HL-60 (cell line): ENCODE measurements at regions not wholly inside any gene's neighbourhood (a gene's known extent, or its start where the extent isn't known, plus 50 kb on each side); places are given as distances from the start of the nearest gene placed in this dataset.
"Not testable (repeated sequence)": the region's sequence is repeated elsewhere in the genome, so short reads cannot be mapped to it uniquely, and the experiment has no call there.

Source experiments
- DNase-seq, 2 experiments: peaks; one replicate each; pipeline ENCODE4 v3.0.0-alpha.2; 2010 to 2020; ENCODE audit warnings: low read depth in 1 of 2, low spot score in 1 of 2
- H3K27ac ChIP-seq: fragments of 250-450 bp; sonication (Bioruptor Pico); replicated peaks from 2 replicates; pipeline ENCODE4 v1.5.1; 2020; ENCODE audit warnings: mild to moderate bottlenecking, moderate library complexity
- H3K27me3 ChIP-seq: fragments of 250-450 bp; sonication (Bioruptor Pico); 2 replicates; pipeline ENCODE4 v1.5.1; 2021; ENCODE audit warnings: mild to moderate bottlenecking, moderate library complexity; ENCODE audit not compliant: insufficient read depth, poor library complexity, severe bottlenecking
- H3K4me3 ChIP-seq: replicated peaks from 2 replicates; pipeline ENCODE4 v1.5.1; 2011; ENCODE audit warnings: mild to moderate bottlenecking, control low read depth, low read length; ENCODE audit not compliant: insufficient read depth
- GABPA ChIP-seq: IDR thresholded peaks from 2 replicates; pipeline ENCODE4 v1.6.1; 2012; ENCODE audit warnings: low read depth
- POLR2AphosphoS5 ChIP-seq: IDR thresholded peaks from 2 replicates; pipeline ENCODE4 v1.6.1; 2012; ENCODE audit warnings: low read depth
- SPI1 ChIP-seq: IDR thresholded peaks from 2 replicates; pipeline ENCODE4 v1.6.1; 2012; ENCODE audit warnings: low read depth, mild to moderate bottlenecking, borderline replicate concordance
- TF ChIP-seq, protein P1 (sequence below): IDR thresholded peaks from 2 replicates; pipeline ENCODE4 v1.6.1; 2012; ENCODE audit warnings: low read depth; ENCODE audit not compliant: insufficient replicate concordance
- TF ChIP-seq, protein P2 (sequence below): IDR thresholded peaks from one replicate; pipeline ENCODE4 v1.5.1; 2011; ENCODE audit warnings: low read length, control low read depth, inconsistent platforms; ENCODE audit not compliant: insufficient read depth

DNA sequence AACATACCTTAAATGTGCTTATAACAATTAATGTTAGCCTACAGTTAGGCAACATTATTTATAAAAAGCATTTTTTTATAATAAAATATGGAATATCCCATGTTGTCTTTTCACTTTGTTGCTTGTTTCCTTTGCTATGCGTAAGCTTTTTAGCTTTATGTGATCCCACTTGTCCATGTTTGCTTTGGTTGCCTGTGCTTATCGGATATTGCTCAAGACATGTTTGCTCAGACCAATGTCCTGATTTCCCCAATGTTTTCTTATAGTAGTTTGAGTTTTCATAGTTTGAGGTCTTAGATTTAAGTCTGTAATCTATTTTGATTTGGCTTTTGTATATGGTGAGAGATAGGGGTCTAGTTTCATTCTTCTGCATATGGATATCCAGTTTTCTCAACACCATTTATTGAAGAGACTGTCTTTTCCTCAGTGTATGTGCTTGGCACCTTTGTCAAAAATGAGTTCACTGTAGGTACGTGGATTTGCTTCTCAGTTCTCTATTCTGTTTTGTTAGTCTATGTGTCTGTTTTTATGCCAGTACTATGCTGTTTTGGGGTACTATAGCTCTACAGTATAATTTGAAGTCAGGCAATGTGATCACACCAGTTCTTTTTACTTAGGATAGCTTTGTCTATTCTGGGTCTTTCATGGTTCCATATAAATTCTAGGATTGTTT is 592.7 kb upstream of the SEMA6D start:
- Histone ChIP-seq H3K27me3 (no peaks in the 10 kb centered on the region), H3K4me3 (no peak overlapping the region), H3K27ac (no peak overlapping the region)
- DNase-seq: no peak
- TF ChIP-seq POLR2AphosphoS5 (no peak), SPI1 (no peak), GABPA (no peak)
- TF ChIP-seq, protein P1, sequence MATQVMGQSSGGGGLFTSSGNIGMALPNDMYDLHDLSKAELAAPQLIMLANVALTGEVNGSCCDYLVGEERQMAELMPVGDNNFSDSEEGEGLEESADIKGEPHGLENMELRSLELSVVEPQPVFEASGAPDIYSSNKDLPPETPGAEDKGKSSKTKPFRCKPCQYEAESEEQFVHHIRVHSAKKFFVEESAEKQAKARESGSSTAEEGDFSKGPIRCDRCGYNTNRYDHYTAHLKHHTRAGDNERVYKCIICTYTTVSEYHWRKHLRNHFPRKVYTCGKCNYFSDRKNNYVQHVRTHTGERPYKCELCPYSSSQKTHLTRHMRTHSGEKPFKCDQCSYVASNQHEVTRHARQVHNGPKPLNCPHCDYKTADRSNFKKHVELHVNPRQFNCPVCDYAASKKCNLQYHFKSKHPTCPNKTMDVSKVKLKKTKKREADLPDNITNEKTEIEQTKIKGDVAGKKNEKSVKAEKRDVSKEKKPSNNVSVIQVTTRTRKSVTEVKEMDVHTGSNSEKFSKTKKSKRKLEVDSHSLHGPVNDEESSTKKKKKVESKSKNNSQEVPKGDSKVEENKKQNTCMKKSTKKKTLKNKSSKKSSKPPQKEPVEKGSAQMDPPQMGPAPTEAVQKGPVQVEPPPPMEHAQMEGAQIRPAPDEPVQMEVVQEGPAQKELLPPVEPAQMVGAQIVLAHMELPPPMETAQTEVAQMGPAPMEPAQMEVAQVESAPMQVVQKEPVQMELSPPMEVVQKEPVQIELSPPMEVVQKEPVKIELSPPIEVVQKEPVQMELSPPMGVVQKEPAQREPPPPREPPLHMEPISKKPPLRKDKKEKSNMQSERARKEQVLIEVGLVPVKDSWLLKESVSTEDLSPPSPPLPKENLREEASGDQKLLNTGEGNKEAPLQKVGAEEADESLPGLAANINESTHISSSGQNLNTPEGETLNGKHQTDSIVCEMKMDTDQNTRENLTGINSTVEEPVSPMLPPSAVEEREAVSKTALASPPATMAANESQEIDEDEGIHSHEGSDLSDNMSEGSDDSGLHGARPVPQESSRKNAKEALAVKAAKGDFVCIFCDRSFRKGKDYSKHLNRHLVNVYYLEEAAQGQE: no peak
- TF ChIP-seq, protein P2, sequence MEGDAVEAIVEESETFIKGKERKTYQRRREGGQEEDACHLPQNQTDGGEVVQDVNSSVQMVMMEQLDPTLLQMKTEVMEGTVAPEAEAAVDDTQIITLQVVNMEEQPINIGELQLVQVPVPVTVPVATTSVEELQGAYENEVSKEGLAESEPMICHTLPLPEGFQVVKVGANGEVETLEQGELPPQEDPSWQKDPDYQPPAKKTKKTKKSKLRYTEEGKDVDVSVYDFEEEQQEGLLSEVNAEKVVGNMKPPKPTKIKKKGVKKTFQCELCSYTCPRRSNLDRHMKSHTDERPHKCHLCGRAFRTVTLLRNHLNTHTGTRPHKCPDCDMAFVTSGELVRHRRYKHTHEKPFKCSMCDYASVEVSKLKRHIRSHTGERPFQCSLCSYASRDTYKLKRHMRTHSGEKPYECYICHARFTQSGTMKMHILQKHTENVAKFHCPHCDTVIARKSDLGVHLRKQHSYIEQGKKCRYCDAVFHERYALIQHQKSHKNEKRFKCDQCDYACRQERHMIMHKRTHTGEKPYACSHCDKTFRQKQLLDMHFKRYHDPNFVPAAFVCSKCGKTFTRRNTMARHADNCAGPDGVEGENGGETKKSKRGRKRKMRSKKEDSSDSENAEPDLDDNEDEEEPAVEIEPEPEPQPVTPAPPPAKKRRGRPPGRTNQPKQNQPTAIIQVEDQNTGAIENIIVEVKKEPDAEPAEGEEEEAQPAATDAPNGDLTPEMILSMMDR: no peak

DNA sequence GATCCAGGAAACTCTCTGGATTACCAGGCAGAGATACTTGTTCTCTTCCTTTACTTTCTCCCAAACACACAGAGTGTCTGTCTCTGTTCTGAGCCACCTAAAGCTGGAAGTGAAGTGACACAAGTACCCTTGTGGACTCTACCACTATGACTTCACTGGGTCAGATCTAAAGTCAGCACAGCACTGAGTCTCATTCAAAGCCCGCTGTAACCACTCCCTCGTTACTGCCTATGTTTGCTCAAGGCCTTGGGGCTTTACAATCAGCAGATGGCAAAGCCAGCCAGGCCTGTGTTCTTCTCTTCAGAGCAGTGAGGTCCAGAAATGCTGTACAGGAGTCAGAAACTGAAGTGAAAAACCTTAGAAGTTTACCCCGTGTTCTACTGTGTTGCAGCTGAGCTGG is 588.3 kb upstream of the SEMA6D start:
- TF ChIP-seq, protein P1: no peak
- TF ChIP-seq, protein P2: no peak
- TF ChIP-seq POLR2AphosphoS5 (no peak), SPI1 (no peak), GABPA (no peak)
- no peaks in the 10 kb centered on the region for H3K27me3 ChIP-seq
- H3K4me3 ChIP-seq: no peak overlapping the region
- H3K27ac ChIP-seq: no peak overlapping the region
- DNase-seq: no peak

DNA sequence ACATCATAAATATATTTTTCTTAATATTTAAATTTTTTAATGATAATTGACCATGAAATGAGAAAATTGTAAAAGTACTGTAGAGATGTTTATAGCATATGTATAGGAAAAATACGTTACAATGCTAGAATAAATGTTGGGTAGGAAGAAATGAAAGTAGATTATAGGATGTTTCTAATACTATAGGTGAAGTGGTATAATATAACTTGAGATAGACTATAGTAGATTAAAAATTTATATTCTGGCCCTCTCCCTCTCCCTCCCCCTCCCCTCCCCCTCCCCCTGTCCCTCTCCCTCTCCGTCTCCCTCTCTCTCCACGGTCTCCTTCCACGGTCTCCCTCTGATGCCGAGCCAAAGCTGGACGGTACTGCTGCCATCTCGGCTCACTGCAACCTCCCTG is 585.9 kb upstream of the SEMA6D start:
- not testable (repeated sequence) for H3K27ac ChIP-seq, H3K27me3 ChIP-seq, H3K4me3 ChIP-seq, DNase-seq

DNA sequence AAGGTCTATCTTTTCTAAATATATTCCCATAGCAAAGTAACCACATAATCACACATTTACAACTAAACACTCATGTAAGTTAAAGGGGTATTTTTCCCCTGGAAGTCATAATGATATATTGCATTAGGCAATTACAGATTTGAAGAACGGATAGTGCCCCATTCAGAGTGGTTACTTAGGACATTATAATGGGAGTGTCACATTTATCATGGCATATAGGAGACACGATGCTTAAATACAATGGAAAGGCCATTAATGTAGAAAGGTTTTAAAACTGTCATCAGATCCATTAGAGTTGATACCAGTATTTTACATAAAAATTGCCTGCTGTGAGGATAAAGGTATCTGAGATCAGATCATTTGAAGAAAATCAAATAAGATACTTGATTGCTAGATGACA is 582.0 kb upstream of the SEMA6D start:
- Histone ChIP-seq H3K27ac (no peak overlapping the region), H3K27me3 (no peaks in the 10 kb centered on the region), H3K4me3 (no peak overlapping the region)
- TF ChIP-seq, protein P1: no peak
- TF ChIP-seq POLR2AphosphoS5: no peak
- DNase-seq: no peak
